Left cardiac atrium (tissue), 4 donors: ENCODE measurements at regions not wholly inside any gene's neighbourhood (a gene's known extent, or its start where the extent isn't known, plus 50 kb on each side); places are given as distances from the start of the nearest gene placed in this dataset.
A peak's percentile ranks its signal among the peaks of the same experiment; 100 is the strongest.

Source experiments
- ATAC-seq, 2 donors: fragments of 200-7000 bp; cut with Tn5 transposase; one replicate each; pipeline ENCODE4 v1.9.1; 2020; ENCODE audit warnings: mild to moderate bottlenecking in 2 of 2, moderate library complexity in 2 of 2
- DNase-seq: peaks from one replicate; pipeline ENCODE4 v3.0.0-alpha.2; 2020
- intact Hi-C, 2 donors: fragments of 100-400 bp; cut with DNase I; formaldehyde crosslinking; loops; one replicate each; pipeline versions ENCODE4 v1.14.1 to v1.15.1; 2022 to 2023
- donor health status: DM: no; HTN: yes; CAD: no.
- donor health status: DM: no; HTN: yes; CAD: no; lungs with severe emphysema.
- donor health status: DM: yes; HTN: yes; CAD: no.
- donor health status: Dilated cardiomyopathy.

GRCh38 chr9:86459599-86460155 lies 105.5 kb upstream of the TUT7 start:
- intact Hi-C loops, result no loop called here
- ATAC-seq (no peak), DNase-seq (no peak)

- no peak for DNase-seq
- intact Hi-C loops, result no loop called here
- no peak for ATAC-seq
These were observed 105.0 kb upstream of the TUT7 start for GRCh38 chr9:86459191-86459590.

GRCh38 chr9:86458191-86458855 lies 104.1 kb upstream of the TUT7 start:
- DNase-seq, result no peak
- no peak for ATAC-seq
- intact Hi-C loops, result no loop called here

- DNase-seq (no peak), ATAC-seq (no peak)
- intact Hi-C loops, result no loop called here
These were observed 102.2 kb upstream of the TUT7 start for GRCh38 chr9:86456416-86456815.

- no peak for DNase-seq
- intact Hi-C loops, result no loop called here
- ATAC-seq, result no peak
These were observed 100.7 kb upstream of the TUT7 start for GRCh38 chr9:86454701-86455615.

GRCh38 chr9:86452201-86452828 lies 98.1 kb upstream of the TUT7 start:
- no peak for DNase-seq
- intact Hi-C loops, result no loop called here
- ATAC-seq, result peak; percentile 46 to 84

GRCh38 chr9:86449246-86449645 lies 95.0 kb upstream of the TUT7 start:
- intact Hi-C loops, result no loop called here
- DNase-seq, result no peak
- no peak for ATAC-seq

- no peak for ATAC-seq
- intact Hi-C loops, result no loop called here
- DNase-seq, result no peak
These were observed 91.5 kb upstream of the TUT7 start for GRCh38 chr9:86445671-86446070.

- intact Hi-C loops, result no loop called here
- ATAC-seq, result no peak
- DNase-seq, result no peak
These were observed 89.8 kb upstream of the TUT7 start for GRCh38 chr9:86443992-86444391.

GRCh38 chr9:86434039-86434726 lies 80.0 kb upstream of the TUT7 start:
- DNase-seq (peak; percentile 43), ATAC-seq (peak; percentile 82 to 99)
- intact Hi-C loops, result loop anchor here (5.0 to 10.0 kb wide), 3 partner anchors 891 to 1231 kb away; no protein-coding TSS in a partner anchor

GRCh38 chr9:86424251-86424891 lies 70.2 kb upstream of the TUT7 start:
- ATAC-seq, result peak; percentile 44 to 47
- DNase-seq, result peak; percentile 31
- intact Hi-C loops, result no loop called here

GRCh38 chr9:86413971-86414880 lies 60.0 kb upstream of the TUT7 start:
- DNase-seq (no peak), ATAC-seq (peak in 1 of 2 donors; percentile 54)
- intact Hi-C loops, result no loop called here

- intact Hi-C loops, result no loop called here
- no peak for ATAC-seq
- DNase-seq, result no peak
These were observed 56.1 kb upstream of the TUT7 start for GRCh38 chr9:86410281-86410680.

- DNase-seq (no peak), ATAC-seq (no peak)
- intact Hi-C loops, result no loop called here
These were observed 53.9 kb upstream of the TUT7 start for GRCh38 chr9:86408121-86408520.

GRCh38 chr9:86407022-86407421 lies 52.8 kb upstream of the TUT7 start:
- no peak for DNase-seq

GRCh38 chr9:86406366-86406765 lies 52.2 kb upstream of the TUT7 start:
- ATAC-seq (peak in 1 of 2 donors; percentile 50), DNase-seq (no peak)
- intact Hi-C loops, result no loop called here

More at GRCh38 chr9:86407022-86407421, 52.8 kb upstream of the TUT7 start:
- intact Hi-C loops, result no loop called here
- ATAC-seq, result peak in 1 of 2 donors; percentile 72

GRCh38 chr9:86405926-86406325 lies 51.7 kb upstream of the TUT7 start:
- no peak for DNase-seq
- intact Hi-C loops, result no loop called here

GRCh38 chr9:86405086-86405491 lies 50.9 kb upstream of the TUT7 start:
- no peak for ATAC-seq
- intact Hi-C loops, result no loop called here
- no peak for DNase-seq

More at GRCh38 chr9:86405926-86406325, 51.7 kb upstream of the TUT7 start:
- ATAC-seq, result peak in 1 of 2 donors; percentile 90
